ENCODE measurements at regions not wholly inside any gene's neighbourhood (a gene's known extent, or its start where the extent isn't known, plus 50 kb on each side); places are given as distances from the start of the nearest gene placed in this dataset.
"Not testable (repeated sequence)": the region's sequence is repeated elsewhere in the genome, so short reads cannot be mapped to it uniquely, and the experiment has no call there.

GRCh38 chr15:22665711-22666110, 120.7 kb upstream of the NIPA1 start:
- not testable (repeated sequence) for DNase-seq (ENCODE audit: low spot score)

- DNase-seq (ENCODE audit: low spot score) = not testable (repeated sequence)
These were observed 101.7 kb upstream of the NIPA1 start for GRCh38 chr15:22684786-22685185.

GRCh38 chr15:22699881-22700280, 86.6 kb upstream of the NIPA1 start:
- DNase-seq (ENCODE audit: low spot score) = not testable (repeated sequence)

GRCh38 chr15:22710831-22711341, 75.6 kb upstream of the NIPA1 start:
- not testable (repeated sequence) for DNase-seq (ENCODE audit: low spot score)

- DNase-seq (ENCODE audit: low spot score) = not testable (repeated sequence)
These were observed 72.5 kb upstream of the NIPA1 start for GRCh38 chr15:22713933-22714332.

GRCh38 chr15:22714358-22715132, 71.9 kb upstream of the NIPA1 start:
- not testable (repeated sequence) for DNase-seq (ENCODE audit: low spot score)

GRCh38 chr15:22715133-22715845, 71.2 kb upstream of the NIPA1 start:
- DNase-seq (ENCODE audit: low spot score) = not testable (repeated sequence)

GRCh38 chr15:22719980-22720379, 66.5 kb upstream of the NIPA1 start:
- not testable (repeated sequence) for DNase-seq (ENCODE audit: low spot score)

GRCh38 chr15:22726104-22726503, 60.3 kb upstream of the NIPA1 start:
- not testable (repeated sequence) for DNase-seq (ENCODE audit: low spot score)

GRCh38 chr15:22735067-22735466, 51.4 kb upstream of the NIPA1 start:
- not testable (repeated sequence) for DNase-seq (ENCODE audit: low spot score)

GRCh38 chr15:22735781-22736180, 50.7 kb upstream of the NIPA1 start:
- DNase-seq (ENCODE audit: low spot score) = no peak

- DNase-seq (ENCODE audit: low spot score) = not testable (repeated sequence)
These were observed 50.2 kb upstream of the NIPA1 start for GRCh38 chr15:22736200-22736599.
